Activated CD4-positive, alpha-beta T cell treated with anti-CD3 and anti-CD28 coated beads, Interleukin-2, amount 10 ng/mL, durations not matched to agents 7 days and 5 days (primary cell): ENCODE measurements at regions not wholly inside any gene's neighbourhood (a gene's known extent, or its start where the extent isn't known, plus 50 kb on each side); places are given as distances from the start of the nearest gene placed in this dataset.
"Not testable (repeated sequence)": the region's sequence is repeated elsewhere in the genome, so short reads cannot be mapped to it uniquely, and the experiment has no call there.

ENCODE experiments used
- CTCF ChIA-PET: fragments of 350-600 bp; sonication (Branson Sonifier 250); formaldehyde crosslinking; loops from one replicate; lab custom pipeline; 2021; ENCODE audit warnings: antibody characterized with exemption; lab: Charles Lee
- POLR2A ChIA-PET: fragments of 350-600 bp; sonication (Branson Sonifier 250); formaldehyde crosslinking; loops from one replicate; lab custom pipeline; 2021; ENCODE audit warnings: antibody characterized with exemption; lab: Charles Lee
- DNase-seq: peaks from one replicate; pipeline ENCODE4 v3.0.0-alpha.2; 2020
- H3K27ac Mint-ChIP-seq: one replicate; pipeline ENCODE4 v1.8.0; 2021; ENCODE audit warnings: mild to moderate bottlenecking, moderate library complexity, mixed read lengths
- H3K27me3 Mint-ChIP-seq: one replicate; pipeline ENCODE4 v1.8.0; 2021; ENCODE audit warnings: mixed read lengths
- H3K36me3 Mint-ChIP-seq: one replicate; pipeline ENCODE4 v1.8.0; 2021; ENCODE audit warnings: low read depth, mixed read lengths
- H3K4me1 Mint-ChIP-seq: one replicate; pipeline ENCODE4 v1.8.0; 2021; ENCODE audit warnings: mixed read lengths
- H3K4me3 Mint-ChIP-seq: one replicate; pipeline ENCODE4 v1.8.0; 2021; ENCODE audit warnings: mild to moderate bottlenecking, moderate library complexity, mixed read lengths
- H3K9me3 Mint-ChIP-seq: one replicate; pipeline ENCODE4 v1.8.0; 2021; ENCODE audit warnings: mixed read lengths

GRCh38 chr1:14148526-14148925, 448.5 kb downstream of the PRDM2 start:
- H3K36me3 Mint-ChIP-seq: no peaks in the 10 kb centered on the region
- ChIA-PET CTCF (no interaction called here), POLR2A (no interaction called here)
- no peak for DNase-seq
- no peaks in the 10 kb centered on the region for H3K27me3 Mint-ChIP-seq
- H3K27ac Mint-ChIP-seq: no peak overlapping the region
- H3K9me3 Mint-ChIP-seq: no peaks in the 10 kb centered on the region
- no peak overlapping the region for H3K4me3 Mint-ChIP-seq
- H3K4me1 Mint-ChIP-seq: no peaks in the 10 kb centered on the region

- POLR2A ChIA-PET: no interaction called here
- DNase-seq: no peak
Observed at GRCh38 chr1:14149431-14149830, 449.1 kb upstream of the KAZN start.

GRCh38 chr1:14156543-14156942, 441.9 kb upstream of the KAZN start:
- Mint-ChIP-seq H3K4me3 (no peak overlapping the region), H3K9me3 (peaks cover 8% of the 10 kb centered on the region), H3K27ac (no peak overlapping the region), H3K36me3 (no peaks in the 10 kb centered on the region), H3K27me3 (no peaks in the 10 kb centered on the region), H3K4me1 (no peaks in the 10 kb centered on the region)
- CTCF ChIA-PET: no interaction called here
- no peak for DNase-seq
- POLR2A ChIA-PET: no interaction called here

More at GRCh38 chr1:14149431-14149830, 449.1 kb upstream of the KAZN start:
- Mint-ChIP-seq H3K27ac (no peak overlapping the region), H3K9me3 (no peaks in the 10 kb centered on the region), H3K4me3 (no peak overlapping the region), H3K4me1 (no peaks in the 10 kb centered on the region), H3K36me3 (no peaks in the 10 kb centered on the region), H3K27me3 (no peaks in the 10 kb centered on the region)
- CTCF ChIA-PET: no interaction called here

GRCh38 chr1:14160781-14161180, 437.7 kb upstream of the KAZN start:
- CTCF ChIA-PET: no interaction called here
- DNase-seq: no peak
- H3K36me3 Mint-ChIP-seq: no peaks in the 10 kb centered on the region
- POLR2A ChIA-PET: no interaction called here
- no peak overlapping the region for H3K4me3 Mint-ChIP-seq
- H3K27ac Mint-ChIP-seq: no peak overlapping the region
- H3K4me1 Mint-ChIP-seq: no peaks in the 10 kb centered on the region
- peaks cover 12% of the 10 kb centered on the region for H3K9me3 Mint-ChIP-seq
- no peaks in the 10 kb centered on the region for H3K27me3 Mint-ChIP-seq

- H3K4me3 Mint-ChIP-seq: no peak overlapping the region
- no peak for DNase-seq
- peaks cover 4% of the 10 kb centered on the region for H3K9me3 Mint-ChIP-seq
- ChIA-PET POLR2A (no interaction called here), CTCF (interaction anchor here (0.5 kb wide), 1 partner anchor 49 kb away, joined by 4 read pairs; no protein-coding TSS in a partner anchor)
- H3K36me3 Mint-ChIP-seq: no peaks in the 10 kb centered on the region
- no peak overlapping the region for H3K27ac Mint-ChIP-seq
- H3K27me3 Mint-ChIP-seq: no peaks in the 10 kb centered on the region
- no peaks in the 10 kb centered on the region for H3K4me1 Mint-ChIP-seq
Observed at GRCh38 chr1:14163246-14163645, 435.2 kb upstream of the KAZN start.

GRCh38 chr1:14165371-14165801, 433.1 kb upstream of the KAZN start:
- Mint-ChIP-seq H3K4me3 (no peak overlapping the region), H3K36me3 (no peaks in the 10 kb centered on the region), H3K27ac (no peak overlapping the region), H3K27me3 (no peaks in the 10 kb centered on the region), H3K9me3 (peaks cover 4% of the 10 kb centered on the region), H3K4me1 (no peaks in the 10 kb centered on the region)
- DNase-seq: no peak
- ChIA-PET CTCF (no interaction called here), POLR2A (no interaction called here)

- Mint-ChIP-seq H3K4me3 (no peak overlapping the region), H3K9me3 (peaks cover 4% of the 10 kb centered on the region), H3K27me3 (no peaks in the 10 kb centered on the region), H3K27ac (no peak overlapping the region), H3K36me3 (no peaks in the 10 kb centered on the region), H3K4me1 (no peaks in the 10 kb centered on the region)
- CTCF ChIA-PET: no interaction called here
- POLR2A ChIA-PET: no interaction called here
- DNase-seq: no peak
Observed at GRCh38 chr1:14167884-14168283, 430.6 kb upstream of the KAZN start.

- Mint-ChIP-seq H3K4me1 (no peaks in the 10 kb centered on the region), H3K9me3 (peaks cover 2% of the 10 kb centered on the region), H3K27me3 (no peaks in the 10 kb centered on the region), H3K4me3 (no peak overlapping the region), H3K36me3 (no peaks in the 10 kb centered on the region), H3K27ac (no peak overlapping the region)
- DNase-seq: no peak
- POLR2A ChIA-PET: no interaction called here
- CTCF ChIA-PET: no interaction called here
Observed at GRCh38 chr1:14168326-14169063, 430.0 kb upstream of the KAZN start.

GRCh38 chr1:14173598-14173997, 424.9 kb upstream of the KAZN start:
- POLR2A ChIA-PET: no interaction called here
- CTCF ChIA-PET: no interaction called here
- Mint-ChIP-seq H3K27me3 (peaks cover 2% of the 10 kb centered on the region), H3K4me3 (no peak overlapping the region), H3K36me3 (no peaks in the 10 kb centered on the region), H3K4me1 (no peaks in the 10 kb centered on the region), H3K27ac (no peak overlapping the region), H3K9me3 (peaks cover 2% of the 10 kb centered on the region)
- DNase-seq: no peak

- H3K4me3 Mint-ChIP-seq, H3K4me1 Mint-ChIP-seq, DNase-seq, H3K36me3 Mint-ChIP-seq, H3K9me3 Mint-ChIP-seq, POLR2A ChIA-PET, CTCF ChIA-PET, H3K27ac Mint-ChIP-seq, H3K27me3 Mint-ChIP-seq: not testable (repeated sequence)
Observed at GRCh38 chr1:14177866-14178265, 420.6 kb upstream of the KAZN start.

GRCh38 chr1:14180738-14181137, 417.7 kb upstream of the KAZN start:
- POLR2A ChIA-PET: no interaction called here
- no peak for DNase-seq
- H3K36me3 Mint-ChIP-seq: no peaks in the 10 kb centered on the region
- H3K27me3 Mint-ChIP-seq: peaks cover 7% of the 10 kb centered on the region
- H3K4me3 Mint-ChIP-seq: no peak overlapping the region
- CTCF ChIA-PET: no interaction called here
- H3K27ac Mint-ChIP-seq: no peak overlapping the region
- H3K9me3 Mint-ChIP-seq: no peaks in the 10 kb centered on the region
- peaks cover 4% of the 10 kb centered on the region for H3K4me1 Mint-ChIP-seq

GRCh38 chr1:14181191-14181795, 417.2 kb upstream of the KAZN start:
- ChIA-PET CTCF (no interaction called here), POLR2A (no interaction called here)
- H3K4me3 Mint-ChIP-seq: no peak overlapping the region
- no peaks in the 10 kb centered on the region for H3K36me3 Mint-ChIP-seq
- peaks cover 4% of the 10 kb centered on the region for H3K4me1 Mint-ChIP-seq
- no peaks in the 10 kb centered on the region for H3K9me3 Mint-ChIP-seq
- no peak for DNase-seq
- H3K27ac Mint-ChIP-seq: no peak overlapping the region
- peaks cover 7% of the 10 kb centered on the region for H3K27me3 Mint-ChIP-seq

- DNase-seq: no peak
- peaks cover 7% of the 10 kb centered on the region for H3K27me3 Mint-ChIP-seq
- CTCF ChIA-PET: no interaction called here
Observed at GRCh38 chr1:14182856-14183255, 415.6 kb upstream of the KAZN start.

GRCh38 chr1:14183329-14183728, 415.2 kb upstream of the KAZN start:
- Mint-ChIP-seq H3K27me3 (peaks cover 7% of the 10 kb centered on the region), H3K9me3 (no peaks in the 10 kb centered on the region), H3K4me1 (peaks cover 4% of the 10 kb centered on the region), H3K27ac (no peak overlapping the region), H3K36me3 (no peaks in the 10 kb centered on the region), H3K4me3 (no peak overlapping the region)
- ChIA-PET CTCF (no interaction called here), POLR2A (no interaction called here)
- DNase-seq: no peak

More at GRCh38 chr1:14182856-14183255, 415.6 kb upstream of the KAZN start:
- Mint-ChIP-seq H3K27ac (no peak overlapping the region), H3K4me1 (peaks cover 4% of the 10 kb centered on the region), H3K36me3 (no peaks in the 10 kb centered on the region), H3K9me3 (no peaks in the 10 kb centered on the region), H3K4me3 (no peak overlapping the region)
- POLR2A ChIA-PET: no interaction called here
